ENCODE measurements at regions not wholly inside any gene's neighbourhood (a gene's known extent, or its start where the extent isn't known, plus 50 kb on each side); places are given as distances from the start of the nearest gene placed in this dataset.

GRCh38 chr14:28298156-28298555, 468.4 kb upstream of the FOXG1 start:
- no peak overlapping the region for H3K27ac ChIP-seq (ENCODE audit: low read depth in 1 of 2, low read length in 1 of 2)
- 80 to 89% methylated on average over 3 of the region's 3 CpGs for WGBS, 2 donors
- H3K36me3 ChIP-seq (ENCODE audit: control insufficient read depth in 4 of 4, insufficient read depth in 4 of 4, low read length in 4 of 4): no peaks in the 10 kb centered on the region
- H3K4me3 ChIP-seq: no peak overlapping the region
- no peak for DNase-seq
- peaks cover 0 to 7% (median 2%) of the 10 kb centered on the region in 4 donors for H3K9me3 ChIP-seq (ENCODE audit: control insufficient read depth in 4 of 4, insufficient read depth in 3 of 4, low read length in 3 of 4)
- TF ChIP-seq, protein P1, sequence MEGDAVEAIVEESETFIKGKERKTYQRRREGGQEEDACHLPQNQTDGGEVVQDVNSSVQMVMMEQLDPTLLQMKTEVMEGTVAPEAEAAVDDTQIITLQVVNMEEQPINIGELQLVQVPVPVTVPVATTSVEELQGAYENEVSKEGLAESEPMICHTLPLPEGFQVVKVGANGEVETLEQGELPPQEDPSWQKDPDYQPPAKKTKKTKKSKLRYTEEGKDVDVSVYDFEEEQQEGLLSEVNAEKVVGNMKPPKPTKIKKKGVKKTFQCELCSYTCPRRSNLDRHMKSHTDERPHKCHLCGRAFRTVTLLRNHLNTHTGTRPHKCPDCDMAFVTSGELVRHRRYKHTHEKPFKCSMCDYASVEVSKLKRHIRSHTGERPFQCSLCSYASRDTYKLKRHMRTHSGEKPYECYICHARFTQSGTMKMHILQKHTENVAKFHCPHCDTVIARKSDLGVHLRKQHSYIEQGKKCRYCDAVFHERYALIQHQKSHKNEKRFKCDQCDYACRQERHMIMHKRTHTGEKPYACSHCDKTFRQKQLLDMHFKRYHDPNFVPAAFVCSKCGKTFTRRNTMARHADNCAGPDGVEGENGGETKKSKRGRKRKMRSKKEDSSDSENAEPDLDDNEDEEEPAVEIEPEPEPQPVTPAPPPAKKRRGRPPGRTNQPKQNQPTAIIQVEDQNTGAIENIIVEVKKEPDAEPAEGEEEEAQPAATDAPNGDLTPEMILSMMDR (IDR thresholded peaks at IDR 0.05; ENCODE audit: control extremely low read depth, extremely low read depth): no peak
- ATAC-seq (ENCODE audit: insufficient read depth, low FRiP score): no peak
- H3K9ac ChIP-seq (ENCODE audit: insufficient read depth in 1 of 2, low read length in 2 of 2): no peak overlapping the region
- H3K4me1 ChIP-seq (ENCODE audit: control insufficient read depth in 5 of 5, insufficient read depth in 5 of 5, low read length in 5 of 5): no peaks in the 10 kb centered on the region
- H3K27me3 ChIP-seq (ENCODE audit: control insufficient read depth in 3 of 3, insufficient read depth in 3 of 3, low read length in 2 of 3): no peaks in the 10 kb centered on the region

GRCh38 chr14:28299227-28299626, 467.4 kb upstream of the FOXG1 start:
- Histone ChIP-seq H3K4me1 (ENCODE audit: control insufficient read depth in 5 of 5, insufficient read depth in 5 of 5, low read length in 5 of 5) (no peaks in the 10 kb centered on the region), H3K27me3 (ENCODE audit: control insufficient read depth in 3 of 3, insufficient read depth in 3 of 3, low read length in 2 of 3) (no peaks in the 10 kb centered on the region), H3K27ac (ENCODE audit: low read depth in 1 of 2, low read length in 1 of 2) (no peak overlapping the region), H3K4me3 (no peak overlapping the region), H3K9ac (ENCODE audit: insufficient read depth in 1 of 2, low read length in 2 of 2) (no peak overlapping the region), H3K36me3 (ENCODE audit: control insufficient read depth in 4 of 4, insufficient read depth in 4 of 4, low read length in 4 of 4) (no peaks in the 10 kb centered on the region), H3K9me3 (ENCODE audit: control insufficient read depth in 4 of 4, insufficient read depth in 3 of 4, low read length in 3 of 4) (peaks cover 0 to 7% (median 2%) of the 10 kb centered on the region in 4 donors)
- no peak for DNase-seq
- 91% methylated on average over 6 of the region's 6 CpGs for WGBS, 2 donors
- TF ChIP-seq, protein P1 (IDR thresholded peaks at IDR 0.05; ENCODE audit: control extremely low read depth, extremely low read depth): no peak
- no peak for ATAC-seq (ENCODE audit: insufficient read depth, low FRiP score)

- Histone ChIP-seq H3K4me1 (ENCODE audit: control insufficient read depth in 5 of 5, insufficient read depth in 5 of 5, low read length in 5 of 5) (no peaks in the 10 kb centered on the region), H3K27ac (ENCODE audit: low read depth in 1 of 2, low read length in 1 of 2) (no peak overlapping the region), H3K9me3 (ENCODE audit: control insufficient read depth in 4 of 4, insufficient read depth in 3 of 4, low read length in 3 of 4) (peaks cover 0 to 6% (median under 1%) of the 10 kb centered on the region in 4 donors), H3K36me3 (ENCODE audit: control insufficient read depth in 4 of 4, insufficient read depth in 4 of 4, low read length in 4 of 4) (no peaks in the 10 kb centered on the region), H3K9ac (ENCODE audit: insufficient read depth in 1 of 2, low read length in 2 of 2) (no peak overlapping the region), H3K4me3 (no peak overlapping the region), H3K27me3 (ENCODE audit: control insufficient read depth in 3 of 3, insufficient read depth in 3 of 3, low read length in 2 of 3) (no peaks in the 10 kb centered on the region)
- ATAC-seq (ENCODE audit: insufficient read depth, low FRiP score) (no peak), DNase-seq (no peak)
- TF ChIP-seq, protein P1 (IDR thresholded peaks at IDR 0.05; ENCODE audit: control extremely low read depth, extremely low read depth): no peak
These were observed 466.2 kb upstream of the FOXG1 start for GRCh38 chr14:28300356-28300755.

DNA sequence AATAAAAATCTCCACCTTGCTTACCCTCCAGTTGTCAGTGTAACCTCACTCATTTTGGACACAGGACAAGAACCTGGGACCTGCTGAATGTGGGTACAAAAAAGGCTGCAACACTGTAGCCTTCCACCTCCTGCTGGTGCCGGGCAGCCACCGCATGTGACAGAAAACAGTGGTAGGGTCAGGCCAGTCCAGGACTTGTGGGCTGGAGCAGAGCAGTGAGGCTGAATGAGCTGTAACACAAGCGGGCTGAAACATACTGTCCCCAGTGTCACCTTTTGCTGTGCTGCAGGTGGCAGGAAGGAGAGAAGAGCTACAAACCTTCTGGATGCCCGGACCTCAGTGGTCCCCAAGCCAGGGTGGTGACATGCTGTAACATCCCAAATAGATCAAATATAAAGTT, 465.4 kb upstream of the FOXG1 start:
- ATAC-seq (ENCODE audit: insufficient read depth, low FRiP score) (no peak), DNase-seq (no peak)
- Histone ChIP-seq H3K27ac (ENCODE audit: low read depth in 1 of 2, low read length in 1 of 2) (no peak overlapping the region), H3K27me3 (ENCODE audit: control insufficient read depth in 3 of 3, insufficient read depth in 3 of 3, low read length in 2 of 3) (no peaks in the 10 kb centered on the region), H3K36me3 (ENCODE audit: control insufficient read depth in 4 of 4, insufficient read depth in 4 of 4, low read length in 4 of 4) (no peaks in the 10 kb centered on the region), H3K9me3 (ENCODE audit: control insufficient read depth in 4 of 4, insufficient read depth in 3 of 4, low read length in 3 of 4) (peaks cover 0 to 6% (median under 1%) of the 10 kb centered on the region in 4 donors), H3K4me3 (no peak overlapping the region), H3K9ac (ENCODE audit: insufficient read depth in 1 of 2, low read length in 2 of 2) (no peak overlapping the region), H3K4me1 (ENCODE audit: control insufficient read depth in 5 of 5, insufficient read depth in 5 of 5, low read length in 5 of 5) (no peaks in the 10 kb centered on the region)
- TF ChIP-seq, protein P1 (IDR thresholded peaks at IDR 0.05; ENCODE audit: control extremely low read depth, extremely low read depth): no peak
- WGBS, 2 donors: 90 to 96% methylated on average over 4 of the region's 4 CpGs

Data from lung (tissue), 11 donors.